AG04450 (cell line): ENCODE measurements at regions not wholly inside any gene's neighbourhood (a gene's known extent, or its start where the extent isn't known, plus 50 kb on each side); places are given as distances from the start of the nearest gene placed in this dataset.

ENCODE experiments used
- CTCF ChIA-PET: fragments of 300-600, 350-600 bp; formaldehyde crosslinking; extraction: SDS; loops from one replicate; lab custom pipeline; 2022; ENCODE audit warnings: antibody characterized with exemption, inconsistent platforms; lab: Charles Lee
- POLR2A ChIA-PET: fragments of 350-600 bp; formaldehyde crosslinking; extraction: SDS; loops from one replicate; lab custom pipeline; 2021; ENCODE audit warnings: antibody characterized with exemption, inconsistent platforms; lab: Yijun Ruan, JAX
- DNase-seq: peaks from one replicate; pipeline ENCODE4 v3.0.0-alpha.2; 2011; ENCODE audit warnings: low read depth, low spot score
- H3K27ac ChIP-seq: one replicate; pipeline ENCODE4 v1.5.1; 2012; ENCODE audit warnings: low read depth, low read length, control low read depth
- H3K27me3 ChIP-seq: one replicate; pipeline ENCODE4 v1.6.0; 2012; ENCODE audit warnings: low read length; ENCODE audit not compliant: control insufficient read depth, insufficient read depth
- H3K4me3 ChIP-seq: 2 replicates; pipeline ENCODE4 v1.5.1; 2011; ENCODE audit warnings: mild to moderate bottlenecking, low read depth, low read length, control low read depth
- H3K9me3 ChIP-seq: 2 replicates; pipeline ENCODE4 v1.5.1; 2012; ENCODE audit warnings: low read length; ENCODE audit not compliant: control insufficient read depth, insufficient read depth
- CTCF ChIP-seq: IDR thresholded peaks from 2 replicates; pipeline ENCODE4 v1.5.1; 2011; ENCODE audit warnings: low read depth, low read length, control low read depth, inconsistent platforms

DNA sequence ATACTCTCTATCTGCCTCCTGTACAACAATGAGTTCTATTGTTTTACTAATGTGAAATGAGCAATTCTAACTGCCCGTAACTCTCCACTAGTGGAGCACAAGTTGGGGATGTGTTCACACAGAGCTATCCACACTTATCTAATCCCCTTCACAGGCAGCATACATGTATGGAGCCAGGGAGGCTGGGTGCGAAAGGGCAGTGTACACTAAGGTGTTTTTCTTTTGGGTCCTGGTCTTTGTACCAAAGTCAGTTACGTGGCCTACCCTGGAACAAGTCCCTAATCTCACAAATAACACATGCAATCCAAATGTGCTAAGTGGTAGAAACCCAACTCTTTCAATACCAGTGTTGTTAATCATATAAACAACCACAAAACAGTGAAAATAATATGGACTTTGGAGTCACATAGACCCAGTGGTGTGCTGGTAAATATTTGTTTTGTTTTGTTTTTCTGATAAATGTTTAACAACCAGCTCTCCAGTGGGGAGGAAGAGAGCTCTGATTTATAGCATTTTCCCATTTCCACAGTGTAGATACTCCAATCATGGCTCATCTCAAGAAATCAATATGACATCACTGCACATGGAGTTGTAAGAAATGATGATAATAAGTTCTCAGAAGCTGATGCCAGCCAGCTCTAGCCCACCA lies 319.9 kb upstream of the DUSP10 start:
- no peak for TF ChIP-seq CTCF
- ChIA-PET CTCF (no interaction called here), POLR2A (no interaction called here)
- Histone ChIP-seq H3K27me3 (no peaks in the 10 kb centered on the region), H3K9me3 (peaks cover 8% of the 10 kb centered on the region), H3K4me3 (no peak overlapping the region), H3K27ac (no peak overlapping the region)
- DNase-seq, result no peak

GRCh38 chr1:222060210-222060916 lies 318.5 kb upstream of the DUSP10 start:
- Histone ChIP-seq H3K4me3 (no peak overlapping the region), H3K27me3 (no peaks in the 10 kb centered on the region), H3K27ac (no peak overlapping the region), H3K9me3 (peaks cover 8% of the 10 kb centered on the region)
- ChIA-PET POLR2A (no interaction called here), CTCF (no interaction called here)
- no peak for DNase-seq
- TF ChIP-seq CTCF, result no peak

DNA sequence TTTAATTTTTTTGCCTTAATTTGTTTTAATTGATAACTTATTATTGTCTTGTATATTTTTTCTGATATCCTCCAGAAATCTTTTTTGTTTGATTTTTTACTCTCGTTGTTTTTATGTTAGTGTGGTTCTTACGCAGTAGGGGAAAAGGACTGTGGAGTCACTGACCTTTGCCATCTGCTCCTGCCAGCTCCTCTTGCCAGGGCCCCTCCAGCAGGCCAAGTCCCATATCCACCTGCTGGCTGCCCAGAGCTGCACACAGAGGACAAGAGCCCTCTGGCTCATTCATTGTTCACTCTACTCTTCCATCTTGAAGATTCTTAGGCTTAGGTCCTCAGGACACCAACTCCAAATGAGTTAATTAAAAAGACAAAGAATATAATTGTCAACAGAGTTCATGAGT lies 316.4 kb upstream of the DUSP10 start:
- no peak for TF ChIP-seq CTCF
- DNase-seq, result no peak
- Histone ChIP-seq H3K27me3 (no peaks in the 10 kb centered on the region), H3K9me3 (no peaks in the 10 kb centered on the region), H3K4me3 (no peak overlapping the region), H3K27ac (no peak overlapping the region)
- POLR2A ChIA-PET, result no interaction called here
- CTCF ChIA-PET, result no interaction called here

GRCh38 chr1:222057162-222057561 lies 315.3 kb upstream of the DUSP10 start:
- ChIA-PET POLR2A (no interaction called here), CTCF (no interaction called here)
- Histone ChIP-seq H3K9me3 (no peaks in the 10 kb centered on the region), H3K4me3 (no peak overlapping the region), H3K27ac (no peak overlapping the region), H3K27me3 (no peaks in the 10 kb centered on the region)
- no peak for TF ChIP-seq CTCF
- DNase-seq, result no peak

DNA sequence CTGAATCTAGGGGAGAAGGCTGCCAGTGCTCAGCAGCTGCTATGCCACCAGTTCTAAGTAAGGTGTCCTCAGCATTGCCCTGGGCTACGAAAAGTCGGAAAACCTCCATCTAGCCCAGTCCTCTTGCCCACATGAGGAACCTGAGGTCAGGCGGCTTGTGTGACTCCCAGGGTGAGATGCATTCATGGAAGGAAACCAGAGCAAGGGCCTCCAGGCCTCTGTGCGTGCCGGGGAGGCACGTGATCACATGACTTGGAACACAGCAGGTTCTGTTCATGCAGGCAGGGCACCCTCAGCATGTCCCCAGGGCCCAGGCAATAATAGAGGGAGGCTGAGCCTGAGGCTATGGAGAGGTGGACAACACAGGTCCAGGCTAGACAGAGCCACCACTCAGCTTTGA lies 312.5 kb upstream of the DUSP10 start:
- no peak for DNase-seq
- ChIA-PET CTCF (interaction anchor here (0.7 kb wide), 1 partner anchor 117 kb away, joined by 3 read pairs; no protein-coding TSS in a partner anchor), POLR2A (no interaction called here)
- TF ChIP-seq CTCF, result no peak
- no peaks in the 10 kb centered on the region for H3K27me3 ChIP-seq
- H3K9me3 ChIP-seq, result peaks cover 6% of the 10 kb centered on the region; the same call in 1 of the 2 replicates
- no peak overlapping the region for H3K4me3 ChIP-seq
- no peak overlapping the region for H3K27ac ChIP-seq
